ENCODE measurements at regions not wholly inside any gene's neighbourhood (a gene's known extent, or its start where the extent isn't known, plus 50 kb on each side); places are given as distances from the start of the nearest gene placed in this dataset.

- no peaks in the 10 kb centered on the region for H3K9me3 Mint-ChIP-seq
- no peak for TF ChIP-seq CTCF (IDR thresholded peaks at IDR 0.05; ENCODE audit: unreplicated experiment in 3 of 3)
- no peaks in the 10 kb centered on the region for H3K27me3 Mint-ChIP-seq (ENCODE audit: low read depth)
- H3K36me3 Mint-ChIP-seq (ENCODE audit: low read depth), result no peaks in the 10 kb centered on the region
- H3K27ac Mint-ChIP-seq, result no peak overlapping the region
- H3K4me1 Mint-ChIP-seq, result no peaks in the 10 kb centered on the region
- no peak overlapping the region for H3K4me3 Mint-ChIP-seq
Measured at GRCh38 chr7:136717910-136718557, 150.4 kb upstream of the CHRM2 start.

- Mint-ChIP-seq H3K27ac (no peak overlapping the region), H3K4me1 (no peaks in the 10 kb centered on the region), H3K27me3 (ENCODE audit: low read depth) (no peaks in the 10 kb centered on the region), H3K9me3 (no peaks in the 10 kb centered on the region), H3K4me3 (no peak overlapping the region), H3K36me3 (ENCODE audit: low read depth) (no peaks in the 10 kb centered on the region)
- no peak for TF ChIP-seq CTCF (IDR thresholded peaks at IDR 0.05; ENCODE audit: unreplicated experiment in 3 of 3)
Measured at GRCh38 chr7:136714062-136714461, 154.4 kb upstream of the CHRM2 start.

GRCh38 chr7:136710751-136711150 is 157.7 kb upstream of the CHRM2 start:
- no peak for TF ChIP-seq CTCF (IDR thresholded peaks at IDR 0.05; ENCODE audit: unreplicated experiment in 3 of 3)
- H3K36me3 Mint-ChIP-seq (ENCODE audit: low read depth), result no peaks in the 10 kb centered on the region
- H3K4me1 Mint-ChIP-seq, result no peaks in the 10 kb centered on the region
- H3K9me3 Mint-ChIP-seq, result no peaks in the 10 kb centered on the region
- no peaks in the 10 kb centered on the region for H3K27me3 Mint-ChIP-seq (ENCODE audit: low read depth)
- H3K4me3 Mint-ChIP-seq, result no peak overlapping the region
- H3K27ac Mint-ChIP-seq, result no peak overlapping the region

GRCh38 chr7:136709876-136710275 is 158.6 kb upstream of the CHRM2 start:
- H3K27ac Mint-ChIP-seq, result peak overlapping the region; percentile 17 to 43 (median 26)
- no peaks in the 10 kb centered on the region for H3K9me3 Mint-ChIP-seq
- H3K4me1 Mint-ChIP-seq, result no peaks in the 10 kb centered on the region
- no peak for TF ChIP-seq CTCF (IDR thresholded peaks at IDR 0.05; ENCODE audit: unreplicated experiment in 3 of 3)
- H3K4me3 Mint-ChIP-seq, result no peak overlapping the region
- no peaks in the 10 kb centered on the region for H3K36me3 Mint-ChIP-seq (ENCODE audit: low read depth)
- no peaks in the 10 kb centered on the region for H3K27me3 Mint-ChIP-seq (ENCODE audit: low read depth)

GRCh38 chr7:136702913-136703312 is 165.5 kb upstream of the CHRM2 start:
- no peaks in the 10 kb centered on the region for H3K27me3 Mint-ChIP-seq (ENCODE audit: low read depth)
- H3K27ac Mint-ChIP-seq, result no peak overlapping the region
- peaks cover 4% of the 10 kb centered on the region for H3K4me1 Mint-ChIP-seq
- no peaks in the 10 kb centered on the region for H3K36me3 Mint-ChIP-seq (ENCODE audit: low read depth)
- H3K4me3 Mint-ChIP-seq, result no peak overlapping the region
- no peak for TF ChIP-seq CTCF (IDR thresholded peaks at IDR 0.05; ENCODE audit: unreplicated experiment in 3 of 3)
- no peaks in the 10 kb centered on the region for H3K9me3 Mint-ChIP-seq

GRCh38 chr7:136698977-136699376 is 169.5 kb upstream of the CHRM2 start:
- Mint-ChIP-seq H3K4me1 (peaks cover 6% of the 10 kb centered on the region), H3K27ac (no peak overlapping the region), H3K36me3 (ENCODE audit: low read depth) (no peaks in the 10 kb centered on the region), H3K9me3 (no peaks in the 10 kb centered on the region), H3K4me3 (no peak overlapping the region), H3K27me3 (ENCODE audit: low read depth) (peaks cover 7% of the 10 kb centered on the region)
- no peak for TF ChIP-seq CTCF (IDR thresholded peaks at IDR 0.05; ENCODE audit: unreplicated experiment in 3 of 3)

Data from nephron (organoid).